Parathyroid adenoma (tissue), 2 donors: ENCODE measurements at regions not wholly inside any gene's neighbourhood (a gene's known extent, or its start where the extent isn't known, plus 50 kb on each side); places are given as distances from the start of the nearest gene placed in this dataset.

Source experiments
- H2AFZ ChIP-seq: fragments of 300-600 bp; sonication (generic); one replicate; pipeline ENCODE4 v1.7.0; 2017; ENCODE audit warnings: antibody characterized with exemption, mild to moderate bottlenecking
- H3K27ac ChIP-seq: fragments of 300-600 bp; sonication (generic); one replicate; pipeline ENCODE4 v1.7.0; 2017
- H3K27me3 ChIP-seq: fragments of 300-600 bp; sonication (generic); one replicate; pipeline ENCODE4 v1.7.0; 2017; ENCODE audit warnings: low read length; ENCODE audit not compliant: control insufficient read depth, insufficient read depth
- H3K36me3 ChIP-seq: fragments of 300-600 bp; sonication (generic); one replicate; pipeline ENCODE4 v1.7.0; 2017; ENCODE audit warnings: low read length; ENCODE audit not compliant: control insufficient read depth, insufficient read depth
- H3K4me1 ChIP-seq: fragments of 300-600 bp; sonication (generic); one replicate; pipeline ENCODE4 v1.7.0; 2017; ENCODE audit warnings: control low read depth
- H3K4me2 ChIP-seq: fragments of 300-600 bp; sonication (generic); one replicate; pipeline ENCODE4 v1.7.0; 2017; ENCODE audit warnings: low read length
- H3K4me3 ChIP-seq: fragments of 300-600 bp; sonication (generic); one replicate; pipeline ENCODE4 v1.7.0; 2017; ENCODE audit warnings: low read depth, low read length
- H3K79me2 ChIP-seq: fragments of 300-600 bp; sonication (generic); one replicate; pipeline ENCODE4 v1.7.0; 2017; ENCODE audit warnings: control low read depth
- H3K9ac ChIP-seq: fragments of 300-600 bp; sonication (generic); one replicate; pipeline ENCODE4 v1.7.0; 2017; ENCODE audit warnings: mild to moderate bottlenecking
- H3K9me3 ChIP-seq: fragments of 300-600 bp; sonication (generic); one replicate; pipeline ENCODE4 v1.7.0; 2017; ENCODE audit warnings: low read length; ENCODE audit not compliant: control insufficient read depth
- TF ChIP-seq, protein P1 (sequence below): fragments of 300-600 bp; sonication (generic); IDR thresholded peaks from one replicate; pipeline ENCODE4 v1.7.0; 2017; ENCODE audit warnings: antibody characterized with exemption, mild to moderate bottlenecking
- donor health status: primary hyperparathyroidism.

DNA sequence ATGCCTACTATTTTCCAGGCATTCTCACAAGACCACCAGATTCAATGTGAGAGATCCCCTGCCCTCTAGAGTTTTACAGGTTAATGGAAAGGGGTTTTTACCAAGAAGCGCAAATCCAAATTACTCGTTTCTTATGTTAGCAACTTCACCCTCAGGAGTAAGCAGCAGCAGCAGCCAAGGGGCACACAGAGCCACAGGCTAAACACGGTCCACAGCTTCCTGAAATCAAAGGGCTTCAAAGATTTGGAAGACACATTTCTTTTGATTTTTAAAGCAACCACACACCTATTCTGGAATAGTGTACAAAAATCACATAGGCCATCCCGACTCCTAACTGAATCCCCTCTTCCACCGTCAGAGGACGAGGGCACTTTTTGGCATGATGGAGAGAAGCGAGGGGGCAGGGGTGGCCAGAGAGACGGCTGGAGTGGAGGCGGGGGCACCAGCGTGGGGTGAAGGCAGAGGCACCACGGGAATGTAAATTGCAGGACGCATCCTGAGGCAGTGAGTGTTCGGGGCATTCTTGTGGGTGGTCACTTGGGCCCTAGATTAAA lies 107.0 kb downstream of the ARF6 start:
- Histone ChIP-seq H3K9ac (no peak overlapping the region), H3K27me3 (no peaks in the 10 kb centered on the region), H2AFZ (peak overlapping the region; percentile 92), H3K4me3 (no peak overlapping the region), H3K79me2 (no peaks in the 10 kb centered on the region), H3K4me1 (peaks cover 21% of the 10 kb centered on the region), H3K36me3 (no peaks in the 10 kb centered on the region), H3K9me3 (no peaks in the 10 kb centered on the region), H3K27ac (peak overlapping the region; percentile 67), H3K4me2 (peak overlapping the region; percentile 51)
- TF ChIP-seq, protein P1, sequence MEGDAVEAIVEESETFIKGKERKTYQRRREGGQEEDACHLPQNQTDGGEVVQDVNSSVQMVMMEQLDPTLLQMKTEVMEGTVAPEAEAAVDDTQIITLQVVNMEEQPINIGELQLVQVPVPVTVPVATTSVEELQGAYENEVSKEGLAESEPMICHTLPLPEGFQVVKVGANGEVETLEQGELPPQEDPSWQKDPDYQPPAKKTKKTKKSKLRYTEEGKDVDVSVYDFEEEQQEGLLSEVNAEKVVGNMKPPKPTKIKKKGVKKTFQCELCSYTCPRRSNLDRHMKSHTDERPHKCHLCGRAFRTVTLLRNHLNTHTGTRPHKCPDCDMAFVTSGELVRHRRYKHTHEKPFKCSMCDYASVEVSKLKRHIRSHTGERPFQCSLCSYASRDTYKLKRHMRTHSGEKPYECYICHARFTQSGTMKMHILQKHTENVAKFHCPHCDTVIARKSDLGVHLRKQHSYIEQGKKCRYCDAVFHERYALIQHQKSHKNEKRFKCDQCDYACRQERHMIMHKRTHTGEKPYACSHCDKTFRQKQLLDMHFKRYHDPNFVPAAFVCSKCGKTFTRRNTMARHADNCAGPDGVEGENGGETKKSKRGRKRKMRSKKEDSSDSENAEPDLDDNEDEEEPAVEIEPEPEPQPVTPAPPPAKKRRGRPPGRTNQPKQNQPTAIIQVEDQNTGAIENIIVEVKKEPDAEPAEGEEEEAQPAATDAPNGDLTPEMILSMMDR, result no peak

DNA sequence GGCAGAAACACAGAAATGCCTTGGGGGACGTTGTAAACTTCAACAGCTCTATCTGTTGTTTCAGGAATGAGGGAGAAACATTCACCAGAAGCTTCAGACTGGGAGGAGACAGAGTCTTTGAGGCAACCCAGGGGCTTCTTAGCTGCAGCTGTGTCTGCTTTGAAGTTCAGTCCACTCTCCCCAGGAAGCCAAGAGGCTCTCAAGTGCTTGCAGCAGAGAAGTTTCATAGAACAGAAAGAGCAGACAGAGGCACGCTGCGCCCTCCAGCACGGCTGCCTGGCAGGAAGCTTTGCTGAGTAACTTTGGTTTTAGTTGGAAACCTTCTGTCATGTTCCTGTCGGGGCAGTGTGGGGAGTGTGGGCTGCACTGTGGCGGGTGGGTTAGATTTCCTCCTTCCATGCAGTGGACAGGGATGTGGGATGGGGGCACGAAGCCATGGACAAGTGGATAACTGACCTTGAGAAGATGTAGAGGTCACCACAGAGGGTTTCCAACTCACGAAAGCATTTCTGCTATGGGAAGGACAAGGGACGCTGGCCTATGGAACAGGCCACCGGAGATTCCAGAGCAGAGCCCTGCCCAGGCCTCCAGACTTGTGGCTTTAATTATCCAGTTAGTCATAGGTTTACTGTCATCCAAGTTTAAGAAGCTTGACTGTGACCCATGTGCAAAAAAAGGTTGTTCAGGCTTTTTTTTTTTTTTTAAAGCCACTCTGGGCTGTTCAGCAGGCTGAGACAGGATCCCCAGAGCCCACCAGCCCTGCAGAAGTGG lies 107.7 kb downstream of the ARF6 start:
- H3K4me1 ChIP-seq, result peaks cover 21% of the 10 kb centered on the region
- peak overlapping the region; percentile 92 for H2AFZ ChIP-seq
- peak overlapping the region; percentile 67 for H3K27ac ChIP-seq
- no peaks in the 10 kb centered on the region for H3K27me3 ChIP-seq
- H3K4me2 ChIP-seq, result no peak overlapping the region
- no peak overlapping the region for H3K9ac ChIP-seq
- H3K9me3 ChIP-seq, result no peaks in the 10 kb centered on the region
- TF ChIP-seq, protein P1, result no peak
- no peaks in the 10 kb centered on the region for H3K36me3 ChIP-seq
- H3K4me3 ChIP-seq, result no peak overlapping the region
- no peaks in the 10 kb centered on the region for H3K79me2 ChIP-seq

DNA sequence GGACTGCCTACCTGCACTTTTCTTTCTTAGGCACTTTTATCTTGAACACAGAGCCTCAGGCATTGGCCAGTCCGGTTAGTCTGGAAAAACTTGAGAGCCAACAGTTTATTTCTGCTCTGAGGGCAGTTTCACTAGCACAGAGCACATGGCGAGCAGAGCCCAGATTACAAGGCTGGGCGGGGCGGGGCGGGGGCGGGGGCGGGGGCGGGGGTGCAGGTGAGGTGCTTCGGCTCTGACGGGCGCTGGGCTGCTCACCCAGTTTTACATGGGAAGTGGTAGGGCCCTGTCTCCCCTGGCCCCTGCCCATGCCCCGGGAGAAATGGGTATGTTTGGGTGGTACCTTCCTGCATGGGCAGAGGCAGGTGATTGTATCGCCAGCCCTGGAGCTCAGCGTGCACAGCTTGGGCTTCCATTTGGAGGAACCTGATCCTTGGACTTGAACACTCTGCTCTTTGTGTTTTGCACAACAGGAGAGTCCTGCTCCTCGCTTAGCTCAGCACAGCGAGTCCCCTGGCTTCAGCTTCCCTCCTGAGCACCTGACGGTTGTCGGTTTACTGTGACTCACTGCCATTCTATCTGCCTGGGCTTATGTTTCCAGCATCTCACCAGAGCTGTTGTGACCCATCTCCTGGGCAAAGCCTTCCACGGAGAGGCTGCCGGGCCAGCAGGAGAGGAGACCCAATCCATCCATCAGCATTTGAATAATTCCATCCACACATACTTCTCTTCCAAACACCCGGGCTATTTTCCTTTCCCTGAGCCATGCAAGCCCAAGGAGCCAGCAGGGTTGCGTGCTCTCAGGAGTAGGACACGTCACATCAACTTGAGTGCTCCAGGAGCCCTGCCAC lies 108.5 kb downstream of the ARF6 start:
- Histone ChIP-seq H3K79me2 (no peaks in the 10 kb centered on the region), H3K9ac (no peak overlapping the region), H3K4me3 (no peak overlapping the region), H2AFZ (peak overlapping the region; percentile 92), H3K27ac (peak overlapping the region; percentile 67), H3K27me3 (no peaks in the 10 kb centered on the region), H3K4me1 (peaks cover 21% of the 10 kb centered on the region), H3K4me2 (peak overlapping the region; percentile 23), H3K36me3 (no peaks in the 10 kb centered on the region), H3K9me3 (no peaks in the 10 kb centered on the region)
- TF ChIP-seq, protein P1, result no peak

DNA sequence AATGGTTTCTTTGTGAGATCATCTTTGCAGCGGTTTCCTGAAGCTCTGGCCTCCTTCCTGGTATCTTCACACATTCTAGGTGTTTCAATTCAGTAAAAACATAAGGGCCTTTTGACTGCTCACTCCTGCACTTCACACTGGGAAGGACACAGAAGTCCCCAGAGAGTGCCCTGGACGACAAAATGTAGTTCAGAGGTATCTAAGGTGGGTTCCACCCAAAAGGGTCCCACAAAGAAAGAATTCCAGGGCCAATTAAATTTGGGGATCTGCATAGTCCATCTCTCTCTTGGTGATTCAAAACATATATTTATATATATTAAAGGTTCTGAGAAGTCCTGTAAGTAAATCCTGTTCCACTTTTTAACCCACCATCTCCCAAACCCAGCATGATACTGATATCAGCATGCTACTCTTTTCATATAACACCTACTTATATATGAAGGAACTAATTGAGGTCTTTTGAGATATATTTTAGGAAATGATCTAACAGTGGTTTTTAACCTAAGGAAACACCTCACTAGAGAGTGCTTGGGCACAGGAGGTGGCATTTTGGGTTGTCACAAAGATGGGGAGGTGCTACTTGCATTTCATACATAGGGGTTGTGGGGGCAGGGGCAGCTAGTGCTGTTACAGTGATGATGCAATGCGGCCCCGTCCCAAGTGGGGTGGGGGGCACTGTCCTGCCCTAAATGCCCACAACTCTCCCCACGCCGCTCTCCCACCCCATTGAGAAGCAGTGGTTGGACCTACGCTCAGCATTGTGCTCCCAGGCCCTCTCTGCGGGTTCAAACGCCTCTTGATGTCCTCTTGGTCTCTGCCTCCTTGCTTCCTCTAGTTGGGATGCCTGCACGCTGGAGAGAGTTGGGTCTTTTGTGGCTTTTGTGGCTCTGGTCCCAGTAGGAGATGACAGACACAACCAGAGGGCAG lies 109.4 kb downstream of the ARF6 start:
- Histone ChIP-seq H3K36me3 (no peaks in the 10 kb centered on the region), H3K79me2 (no peaks in the 10 kb centered on the region), H3K9ac (no peak overlapping the region), H3K9me3 (no peaks in the 10 kb centered on the region), H2AFZ (peak overlapping the region; percentile 98), H3K27ac (peak overlapping the region; percentile 68), H3K4me3 (peak overlapping the region; percentile 54), H3K27me3 (no peaks in the 10 kb centered on the region), H3K4me1 (peaks cover 21% of the 10 kb centered on the region), H3K4me2 (peak overlapping the region; percentile 71)
- TF ChIP-seq, protein P1, result no peak
